Activated T-cell treated with anti-CD3 and anti-CD28 coated beads, Interleukin-2, amount 50 U/mL, for 1 hour (primary cell): ENCODE measurements at regions not wholly inside any gene's neighbourhood (a gene's known extent, or its start where the extent isn't known, plus 50 kb on each side); places are given as distances from the start of the nearest gene placed in this dataset.

Experiments used
- DNase-seq: peaks from one replicate; pipeline ENCODE4 v3.0.0-alpha.2; 2020

DNA sequence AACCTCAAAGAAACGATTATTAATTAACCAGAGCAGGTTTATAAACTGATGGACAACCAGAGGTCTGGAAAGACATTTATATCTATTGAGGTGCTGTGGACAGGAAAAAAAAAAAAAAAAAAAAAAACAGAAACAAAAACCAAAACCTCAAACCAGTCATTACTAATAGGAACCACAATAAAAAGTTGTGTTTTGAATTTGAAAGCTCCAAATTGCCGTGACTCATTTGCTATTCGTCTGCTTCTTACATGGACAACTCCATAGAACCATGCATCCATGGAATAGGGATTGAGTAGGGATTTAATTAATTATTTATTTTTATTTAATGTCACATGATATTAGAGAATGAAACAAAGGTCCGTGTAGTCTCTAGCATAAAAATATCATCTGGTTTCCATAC is 134.1 kb upstream of the SSTR1 start:
- no peak for DNase-seq

DNA sequence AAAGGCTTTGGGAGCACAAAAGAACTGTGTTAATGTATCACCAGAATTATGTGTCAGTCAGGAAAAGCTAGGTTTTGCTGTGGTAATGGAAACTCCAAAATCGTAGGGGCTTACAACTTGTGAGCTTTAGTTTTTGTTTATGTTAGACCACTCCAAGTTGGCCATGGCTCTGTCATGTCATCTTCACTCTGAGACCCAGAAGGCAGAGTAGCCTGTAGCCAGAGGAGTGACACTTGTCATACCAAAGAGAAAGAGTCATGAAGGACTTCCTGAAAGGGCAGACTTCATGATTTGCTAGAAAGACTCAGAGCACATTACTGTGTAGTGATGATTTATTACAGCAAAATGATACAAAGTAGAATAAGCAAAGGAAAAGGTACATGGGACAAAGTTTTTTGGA is 133.6 kb upstream of the SSTR1 start:
- DNase-seq, result no peak

- no peak for DNase-seq
These were observed 132.9 kb upstream of the SSTR1 start for GRCh38 chr14:38074754-38075153.

GRCh38 chr14:38078393-38078792 is 129.3 kb upstream of the SSTR1 start:
- peak; percentile 55 for DNase-seq

DNA sequence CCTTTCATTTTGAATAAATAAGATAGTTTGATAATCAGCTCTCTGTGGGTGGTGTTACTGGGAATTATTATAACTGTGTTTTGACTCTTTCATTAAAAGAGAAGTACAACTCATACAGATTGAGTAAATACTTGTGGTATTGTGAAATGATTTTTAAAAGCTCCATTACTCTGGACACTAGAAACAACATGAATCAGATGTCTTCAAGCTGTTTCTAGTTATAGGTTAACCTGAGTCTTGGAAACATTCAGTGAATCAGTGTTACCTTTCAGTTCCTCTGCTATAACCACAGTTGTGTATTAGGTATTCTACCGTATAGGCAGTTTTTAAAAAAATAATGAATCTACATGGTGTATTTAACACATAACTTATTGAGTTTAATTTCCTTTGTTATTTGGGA is 128.4 kb upstream of the SSTR1 start:
- DNase-seq, result no peak

DNA sequence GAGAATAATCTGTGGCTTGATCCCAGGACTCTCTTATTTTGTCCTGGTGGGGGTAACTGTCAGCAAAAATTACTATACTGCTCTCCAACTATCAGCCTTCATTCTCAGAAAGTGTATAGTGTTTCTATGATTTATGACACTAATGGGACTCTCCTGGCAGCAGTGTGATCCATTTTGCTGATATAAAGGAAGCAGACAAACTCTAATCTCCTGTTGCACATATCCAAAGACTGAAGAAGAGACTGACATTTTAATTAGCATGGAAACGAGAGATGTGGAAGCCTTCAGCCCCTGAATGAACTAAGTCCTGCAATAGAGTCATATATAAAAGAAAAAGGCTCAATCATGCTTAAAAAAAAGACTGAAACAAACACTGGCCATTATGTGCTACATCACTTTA is 127.8 kb upstream of the SSTR1 start:
- DNase-seq, result no peak

DNA sequence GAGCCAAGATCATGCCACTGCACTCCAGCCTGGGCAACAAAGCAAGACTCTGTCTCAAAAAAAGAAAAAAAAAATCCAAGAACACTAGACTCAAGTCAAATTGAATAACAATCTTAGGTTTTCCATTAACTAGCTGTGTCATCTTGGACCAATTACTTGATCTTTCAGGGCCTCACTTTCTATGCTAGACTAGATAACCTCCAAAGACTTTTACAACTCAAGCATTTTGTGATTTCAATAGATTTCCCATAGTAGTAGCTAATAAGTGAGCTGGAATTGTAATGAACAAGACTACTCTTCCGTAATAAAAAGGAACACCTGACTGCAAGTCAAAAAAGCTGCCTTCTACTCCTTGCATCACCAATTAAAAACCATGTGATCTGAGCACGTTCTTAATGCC is 127.0 kb upstream of the SSTR1 start:
- no peak for DNase-seq

GRCh38 chr14:38083039-38083438 is 124.7 kb upstream of the SSTR1 start:
- no peak for DNase-seq

DNA sequence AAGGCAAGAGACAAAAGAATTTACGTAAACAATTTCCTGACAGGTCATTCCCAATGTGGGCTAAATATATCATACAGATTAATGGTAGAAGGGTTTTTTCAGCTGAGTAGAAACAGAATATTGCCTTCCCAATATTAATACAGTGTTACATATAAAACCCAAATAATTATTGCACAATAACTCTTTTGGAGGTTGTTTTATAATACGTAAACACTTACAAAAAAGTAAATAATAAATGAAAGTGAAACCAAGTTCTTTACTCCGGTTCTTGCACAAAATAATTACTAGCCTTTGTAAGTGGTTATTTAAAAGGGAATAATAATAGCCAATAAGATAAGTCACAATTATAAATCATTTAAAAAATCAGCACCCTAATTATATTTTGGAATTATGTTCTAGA is 118.6 kb upstream of the SSTR1 start:
- DNase-seq, result no peak

- DNase-seq, result no peak
These were observed 117.2 kb upstream of the SSTR1 start for GRCh38 chr14:38090506-38090905.

DNA sequence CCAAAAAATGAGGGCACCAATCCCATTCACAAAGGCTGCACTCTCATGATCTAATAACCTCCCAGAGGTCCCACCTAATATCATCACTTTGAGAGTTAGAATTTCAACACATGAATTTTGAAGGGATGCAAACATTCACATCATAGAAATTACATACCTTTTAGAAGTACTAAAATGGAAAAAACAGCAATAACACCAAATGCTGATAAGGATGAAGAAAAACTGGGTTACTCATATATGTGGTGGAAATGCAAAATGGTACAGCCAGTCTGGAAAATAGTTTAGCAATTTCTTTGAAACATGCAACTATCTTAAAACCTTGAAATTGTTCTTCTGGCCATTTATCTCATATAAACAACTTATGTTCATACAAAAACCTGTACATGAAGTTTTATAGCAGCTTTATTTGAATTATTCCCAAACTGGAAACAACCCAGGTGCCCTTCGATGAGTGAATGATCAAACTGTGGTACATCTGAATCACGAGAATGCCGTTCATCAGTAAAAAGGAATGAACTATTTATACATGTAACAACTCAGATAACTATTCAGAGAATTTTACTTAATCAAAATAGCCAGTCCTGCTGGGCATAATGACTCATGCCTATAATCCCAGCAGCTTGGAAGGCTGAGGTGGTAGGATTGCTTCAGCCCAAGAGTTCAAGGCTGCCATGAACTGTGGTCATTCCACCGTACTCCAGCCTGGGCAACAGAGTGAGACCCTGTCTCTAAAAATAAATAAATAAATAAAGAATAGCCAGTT is 109.4 kb upstream of the SSTR1 start:
- DNase-seq, result no peak

DNA sequence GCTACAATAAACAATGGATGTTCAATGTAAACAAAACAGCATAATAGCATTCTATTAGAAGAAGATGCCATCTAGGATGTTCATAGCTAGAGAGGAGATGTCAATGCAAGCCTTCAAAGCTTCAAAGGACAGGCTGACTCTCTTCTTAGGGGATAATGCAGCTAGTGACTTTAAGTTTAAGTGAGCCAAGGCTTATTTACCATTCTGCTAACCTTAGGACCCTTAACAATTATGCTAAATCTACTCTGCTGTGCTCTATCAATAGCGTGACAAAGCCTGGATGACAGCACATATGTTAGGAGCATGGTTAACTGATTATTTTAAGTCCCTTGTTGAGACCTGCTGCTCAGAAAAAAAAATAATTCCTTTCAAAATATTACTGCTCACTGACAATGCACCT is 106.0 kb upstream of the SSTR1 start:
- DNase-seq, result no peak

- DNase-seq, result no peak
These were observed 104.0 kb upstream of the SSTR1 start for GRCh38 chr14:38103542-38104225.

DNA sequence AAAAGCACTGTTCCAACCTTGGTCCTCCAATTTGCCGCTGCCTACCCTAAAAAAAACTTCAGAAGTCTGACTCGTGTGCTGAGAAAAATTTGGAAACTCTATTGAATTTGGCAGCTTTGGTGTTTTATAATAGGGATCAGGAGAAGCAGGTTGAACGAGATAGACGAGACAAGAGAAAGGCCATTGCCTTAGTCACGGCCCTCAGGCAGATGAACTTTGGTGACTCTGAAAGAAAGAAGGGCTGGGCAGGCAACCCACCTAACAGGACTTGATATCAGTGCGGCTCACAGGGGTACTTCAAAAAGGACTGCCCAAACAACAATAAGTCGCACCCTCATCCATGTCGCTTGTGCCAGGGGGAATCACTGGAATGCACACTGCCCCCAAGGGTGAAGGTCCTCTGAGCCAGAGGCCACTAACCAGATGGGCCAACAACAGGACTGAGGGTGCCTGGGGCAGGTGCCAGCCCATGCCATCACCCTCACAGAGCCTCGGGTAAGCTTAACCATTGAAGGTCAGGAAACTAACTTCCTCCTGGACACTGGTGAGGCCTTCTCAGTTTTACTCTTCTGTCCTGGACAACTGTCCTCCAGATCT is 102.5 kb upstream of the SSTR1 start:
- DNase-seq, result no peak

DNA sequence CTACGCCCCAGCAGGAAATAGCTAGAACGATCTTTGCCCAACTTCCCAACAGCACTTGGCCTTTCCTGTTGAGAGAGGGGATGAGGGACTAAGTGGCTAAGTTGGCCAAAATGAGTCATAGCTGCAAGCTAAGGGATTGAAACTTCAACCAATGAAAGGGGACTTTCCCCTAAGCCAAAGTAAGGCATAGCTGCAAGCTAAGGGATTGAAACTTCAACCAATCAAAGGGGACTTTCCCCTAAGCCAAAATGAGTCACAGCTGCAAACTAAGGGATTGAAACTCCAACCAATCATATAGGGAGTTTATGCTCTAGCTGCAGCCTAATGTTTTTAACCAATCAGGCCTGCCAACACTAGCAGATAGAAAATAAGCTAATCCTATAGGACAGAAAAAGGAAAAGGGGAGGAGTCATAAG is 100.5 kb upstream of the SSTR1 start:
- DNase-seq, result no peak

GRCh38 chr14:38108681-38109080 is 99.0 kb upstream of the SSTR1 start:
- no peak for DNase-seq

DNA sequence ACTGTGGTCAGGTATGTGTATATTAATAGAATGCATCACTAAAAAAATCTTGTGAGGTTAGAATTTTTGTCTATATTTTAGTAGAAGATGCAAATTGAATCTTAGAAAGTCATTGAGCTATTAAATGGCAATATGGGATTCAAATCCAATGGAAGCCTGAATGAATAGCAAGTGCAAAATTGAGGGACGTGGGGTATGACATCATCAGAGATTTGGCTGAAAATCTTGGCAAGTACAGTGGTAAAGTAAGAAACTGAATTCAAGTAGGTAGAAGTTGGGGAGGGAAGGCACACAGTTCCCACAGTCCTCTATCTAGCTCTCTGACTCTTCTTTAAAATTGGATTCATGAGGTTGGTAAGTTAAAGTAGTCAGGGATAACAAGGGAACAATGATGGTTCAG is 97.4 kb upstream of the SSTR1 start:
- DNase-seq, result no peak

GRCh38 chr14:38111046-38111445 is 96.7 kb upstream of the SSTR1 start:
- no peak for DNase-seq

GRCh38 chr14:38113546-38113945 is 94.2 kb upstream of the SSTR1 start:
- DNase-seq, result no peak

- no peak for DNase-seq
These were observed 90.8 kb upstream of the SSTR1 start for GRCh38 chr14:38116895-38117294.

DNA sequence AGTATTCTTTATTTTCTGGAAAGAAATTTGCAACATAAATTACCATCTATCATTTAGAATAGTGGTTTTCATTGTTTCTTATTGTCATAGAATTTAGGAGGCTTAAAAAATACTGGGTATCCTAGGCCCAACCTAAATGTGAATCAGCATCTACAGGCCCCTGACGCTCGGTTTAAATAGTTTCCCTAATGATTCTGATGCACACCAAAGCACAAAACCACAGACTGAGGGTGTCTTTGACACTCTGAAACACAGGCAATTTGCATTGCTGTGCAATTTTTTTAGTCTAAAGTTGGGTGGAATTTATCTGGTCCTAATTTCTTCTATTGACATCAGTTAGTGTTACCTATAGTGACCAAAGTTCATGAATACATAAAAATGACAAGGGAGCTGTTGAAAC is 87.6 kb upstream of the SSTR1 start:
- DNase-seq, result no peak

DNA sequence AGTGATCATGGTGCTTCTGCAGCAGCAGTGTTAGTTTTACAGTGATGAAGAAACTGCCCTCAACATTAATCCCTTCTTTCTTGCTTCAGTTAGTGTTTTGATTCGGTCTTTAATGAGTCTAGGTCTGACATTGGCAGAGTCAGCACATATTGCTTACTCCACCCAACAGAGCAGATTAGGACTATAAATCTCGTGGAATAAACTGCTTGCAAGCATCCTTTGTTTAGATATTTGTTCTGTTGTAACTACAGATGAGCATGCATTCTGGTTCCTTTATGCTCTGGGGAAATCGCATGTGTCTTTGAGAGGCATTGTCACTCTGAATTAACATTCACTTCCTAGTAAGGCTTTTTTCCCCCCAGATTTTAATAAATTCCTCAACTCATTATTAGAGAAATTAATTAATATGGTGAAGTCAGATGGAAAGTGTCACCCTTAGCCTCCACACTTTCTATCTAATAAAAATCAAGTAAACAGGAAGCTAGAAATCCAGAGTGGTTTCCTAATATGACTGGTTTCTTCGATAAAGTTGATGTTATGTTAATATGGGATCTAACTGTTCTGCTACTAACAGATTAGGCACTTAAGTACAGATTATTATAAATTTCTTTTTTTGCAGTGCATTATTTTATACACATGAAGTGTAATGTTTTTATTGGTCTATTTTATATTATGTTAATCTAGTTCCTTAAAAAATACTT is 86.2 kb upstream of the SSTR1 start:
- DNase-seq, result no peak

- DNase-seq, result no peak
These were observed 85.5 kb upstream of the SSTR1 start for GRCh38 chr14:38122241-38122640.

GRCh38 chr14:38124506-38124905 is 83.2 kb upstream of the SSTR1 start:
- no peak for DNase-seq
